ENCODE measurements at regions not wholly inside any gene's neighbourhood (a gene's known extent, or its start where the extent isn't known, plus 50 kb on each side); places are given as distances from the start of the nearest gene placed in this dataset.

DNA sequence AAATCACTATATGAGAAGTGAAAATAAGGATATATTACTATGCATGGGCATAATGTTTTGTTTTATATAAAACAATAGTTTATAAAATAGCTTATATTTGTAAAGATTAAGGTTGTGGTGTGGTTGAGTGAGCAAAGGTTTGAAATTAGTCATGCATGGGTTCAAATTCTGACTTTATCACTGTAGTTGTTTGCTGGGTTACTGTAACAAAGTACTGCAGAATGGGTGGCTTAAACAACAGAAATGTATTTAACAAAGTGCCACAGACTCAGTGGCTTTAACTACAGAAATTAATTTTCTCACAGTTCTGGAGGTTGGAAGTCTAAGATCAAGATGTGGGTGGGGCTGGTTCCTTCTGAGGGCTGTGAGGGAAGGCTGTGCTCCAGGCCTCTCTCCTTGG is 184.8 kb upstream of the THRB start (continued):
- TF ChIP-seq, protein P1, sequence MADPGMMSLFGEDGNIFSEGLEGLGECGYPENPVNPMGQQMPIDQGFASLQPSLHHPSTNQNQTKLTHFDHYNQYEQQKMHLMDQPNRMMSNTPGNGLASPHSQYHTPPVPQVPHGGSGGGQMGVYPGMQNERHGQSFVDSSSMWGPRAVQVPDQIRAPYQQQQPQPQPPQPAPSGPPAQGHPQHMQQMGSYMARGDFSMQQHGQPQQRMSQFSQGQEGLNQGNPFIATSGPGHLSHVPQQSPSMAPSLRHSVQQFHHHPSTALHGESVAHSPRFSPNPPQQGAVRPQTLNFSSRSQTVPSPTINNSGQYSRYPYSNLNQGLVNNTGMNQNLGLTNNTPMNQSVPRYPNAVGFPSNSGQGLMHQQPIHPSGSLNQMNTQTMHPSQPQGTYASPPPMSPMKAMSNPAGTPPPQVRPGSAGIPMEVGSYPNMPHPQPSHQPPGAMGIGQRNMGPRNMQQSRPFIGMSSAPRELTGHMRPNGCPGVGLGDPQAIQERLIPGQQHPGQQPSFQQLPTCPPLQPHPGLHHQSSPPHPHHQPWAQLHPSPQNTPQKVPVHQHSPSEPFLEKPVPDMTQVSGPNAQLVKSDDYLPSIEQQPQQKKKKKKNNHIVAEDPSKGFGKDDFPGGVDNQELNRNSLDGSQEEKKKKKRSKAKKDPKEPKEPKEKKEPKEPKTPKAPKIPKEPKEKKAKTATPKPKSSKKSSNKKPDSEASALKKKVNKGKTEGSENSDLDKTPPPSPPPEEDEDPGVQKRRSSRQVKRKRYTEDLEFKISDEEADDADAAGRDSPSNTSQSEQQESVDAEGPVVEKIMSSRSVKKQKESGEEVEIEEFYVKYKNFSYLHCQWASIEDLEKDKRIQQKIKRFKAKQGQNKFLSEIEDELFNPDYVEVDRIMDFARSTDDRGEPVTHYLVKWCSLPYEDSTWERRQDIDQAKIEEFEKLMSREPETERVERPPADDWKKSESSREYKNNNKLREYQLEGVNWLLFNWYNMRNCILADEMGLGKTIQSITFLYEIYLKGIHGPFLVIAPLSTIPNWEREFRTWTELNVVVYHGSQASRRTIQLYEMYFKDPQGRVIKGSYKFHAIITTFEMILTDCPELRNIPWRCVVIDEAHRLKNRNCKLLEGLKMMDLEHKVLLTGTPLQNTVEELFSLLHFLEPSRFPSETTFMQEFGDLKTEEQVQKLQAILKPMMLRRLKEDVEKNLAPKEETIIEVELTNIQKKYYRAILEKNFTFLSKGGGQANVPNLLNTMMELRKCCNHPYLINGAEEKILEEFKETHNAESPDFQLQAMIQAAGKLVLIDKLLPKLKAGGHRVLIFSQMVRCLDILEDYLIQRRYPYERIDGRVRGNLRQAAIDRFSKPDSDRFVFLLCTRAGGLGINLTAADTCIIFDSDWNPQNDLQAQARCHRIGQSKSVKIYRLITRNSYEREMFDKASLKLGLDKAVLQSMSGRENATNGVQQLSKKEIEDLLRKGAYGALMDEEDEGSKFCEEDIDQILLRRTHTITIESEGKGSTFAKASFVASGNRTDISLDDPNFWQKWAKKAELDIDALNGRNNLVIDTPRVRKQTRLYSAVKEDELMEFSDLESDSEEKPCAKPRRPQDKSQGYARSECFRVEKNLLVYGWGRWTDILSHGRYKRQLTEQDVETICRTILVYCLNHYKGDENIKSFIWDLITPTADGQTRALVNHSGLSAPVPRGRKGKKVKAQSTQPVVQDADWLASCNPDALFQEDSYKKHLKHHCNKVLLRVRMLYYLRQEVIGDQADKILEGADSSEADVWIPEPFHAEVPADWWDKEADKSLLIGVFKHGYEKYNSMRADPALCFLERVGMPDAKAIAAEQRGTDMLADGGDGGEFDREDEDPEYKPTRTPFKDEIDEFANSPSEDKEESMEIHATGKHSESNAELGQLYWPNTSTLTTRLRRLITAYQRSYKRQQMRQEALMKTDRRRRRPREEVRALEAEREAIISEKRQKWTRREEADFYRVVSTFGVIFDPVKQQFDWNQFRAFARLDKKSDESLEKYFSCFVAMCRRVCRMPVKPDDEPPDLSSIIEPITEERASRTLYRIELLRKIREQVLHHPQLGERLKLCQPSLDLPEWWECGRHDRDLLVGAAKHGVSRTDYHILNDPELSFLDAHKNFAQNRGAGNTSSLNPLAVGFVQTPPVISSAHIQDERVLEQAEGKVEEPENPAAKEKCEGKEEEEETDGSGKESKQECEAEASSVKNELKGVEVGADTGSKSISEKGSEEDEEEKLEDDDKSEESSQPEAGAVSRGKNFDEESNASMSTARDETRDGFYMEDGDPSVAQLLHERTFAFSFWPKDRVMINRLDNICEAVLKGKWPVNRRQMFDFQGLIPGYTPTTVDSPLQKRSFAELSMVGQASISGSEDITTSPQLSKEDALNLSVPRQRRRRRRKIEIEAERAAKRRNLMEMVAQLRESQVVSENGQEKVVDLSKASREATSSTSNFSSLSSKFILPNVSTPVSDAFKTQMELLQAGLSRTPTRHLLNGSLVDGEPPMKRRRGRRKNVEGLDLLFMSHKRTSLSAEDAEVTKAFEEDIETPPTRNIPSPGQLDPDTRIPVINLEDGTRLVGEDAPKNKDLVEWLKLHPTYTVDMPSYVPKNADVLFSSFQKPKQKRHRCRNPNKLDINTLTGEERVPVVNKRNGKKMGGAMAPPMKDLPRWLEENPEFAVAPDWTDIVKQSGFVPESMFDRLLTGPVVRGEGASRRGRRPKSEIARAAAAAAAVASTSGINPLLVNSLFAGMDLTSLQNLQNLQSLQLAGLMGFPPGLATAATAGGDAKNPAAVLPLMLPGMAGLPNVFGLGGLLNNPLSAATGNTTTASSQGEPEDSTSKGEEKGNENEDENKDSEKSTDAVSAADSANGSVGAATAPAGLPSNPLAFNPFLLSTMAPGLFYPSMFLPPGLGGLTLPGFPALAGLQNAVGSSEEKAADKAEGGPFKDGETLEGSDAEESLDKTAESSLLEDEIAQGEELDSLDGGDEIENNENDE (IDR thresholded peaks at IDR 0.05; ENCODE audit: insufficient replicate concordance, low read length), result no peak
- TF ChIP-seq, protein P2, sequence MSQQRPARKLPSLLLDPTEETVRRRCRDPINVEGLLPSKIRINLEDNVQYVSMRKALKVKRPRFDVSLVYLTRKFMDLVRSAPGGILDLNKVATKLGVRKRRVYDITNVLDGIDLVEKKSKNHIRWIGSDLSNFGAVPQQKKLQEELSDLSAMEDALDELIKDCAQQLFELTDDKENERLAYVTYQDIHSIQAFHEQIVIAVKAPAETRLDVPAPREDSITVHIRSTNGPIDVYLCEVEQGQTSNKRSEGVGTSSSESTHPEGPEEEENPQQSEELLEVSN (IDR thresholded peaks at IDR 0.05), result no peak
- TF ChIP-seq RFX5 (IDR thresholded peaks at IDR 0.05; ENCODE audit: borderline replicate concordance, low read depth, low read length), result no peak
- TF ChIP-seq SRF (IDR thresholded peaks at IDR 0.05; ENCODE audit: low read depth, low read length), result no peak
- TF ChIP-seq HDAC6 (IDR thresholded peaks at IDR 0.05; ENCODE audit: low read depth, low read length), result no peak
- no peak for TF ChIP-seq SIRT6 (IDR thresholded peaks at IDR 0.05; ENCODE audit: low read length)
- no peak for TF ChIP-seq HDAC2 (IDR thresholded peaks at IDR 0.05; ENCODE audit: borderline replicate concordance in 1 of 2, low read depth in 2 of 2, low read length in 2 of 2)
- no peak for TF ChIP-seq RNF2 (IDR thresholded peaks at IDR 0.05; ENCODE audit: borderline replicate concordance, low read depth, low read length, missing control alignments, poor library complexity, severe bottlenecking)
- TF ChIP-seq TAF7 (optimal IDR thresholded peaks at IDR 0.05; ENCODE audit: borderline replicate concordance, low read depth, low read length), result no peak
- no peak for TF ChIP-seq RBBP5 (IDR thresholded peaks at IDR 0.05; ENCODE audit: borderline replicate concordance, low read depth, low read length)

All from H1 (cell line).